ENCODE measurements at regions not wholly inside any gene's neighbourhood (a gene's known extent, or its start where the extent isn't known, plus 50 kb on each side); places are given as distances from the start of the nearest gene placed in this dataset.

- ChIA-PET CTCF (no interaction called here), POLR2A (no interaction called here)
- Histone ChIP-seq H3K9me3 (no peaks in the 10 kb centered on the region), H3K36me3 (ENCODE audit: control insufficient read depth, insufficient read depth, low read length) (no peaks in the 10 kb centered on the region), H3K27me3 (replicated peaks; ENCODE audit: control insufficient read depth, insufficient read depth, low read length) (no peaks in the 10 kb centered on the region), H3K4me3 (ENCODE audit: low read depth, low read length) (no peak overlapping the region), H3K4me1 (no peaks in the 10 kb centered on the region)
- Mint-ChIP-seq H3K27me3 (ENCODE audit: insufficient read depth, unreplicated experiment) (no peaks in the 10 kb centered on the region), H3K36me3 (ENCODE audit: insufficient read depth, unreplicated experiment) (no peaks in the 10 kb centered on the region), H3K9me3 (ENCODE audit: unreplicated experiment) (no peaks in the 10 kb centered on the region), H3K4me1 (ENCODE audit: low read depth, unreplicated experiment) (no peaks in the 10 kb centered on the region), H3K27ac (ENCODE audit: unreplicated experiment) (no peak overlapping the region), H3K4me3 (ENCODE audit: unreplicated experiment) (no peak overlapping the region)
- no peak for DNase-seq
- intact Hi-C loops (cut with micrococcal nuclease; ENCODE audit: unreplicated experiment): loop anchor here (10.0 kb wide), 1 partner anchor 519 kb away; no protein-coding TSS in a partner anchor
- no TSS peak for BruUV-seq (replicated peaks)
- no peak for TF ChIP-seq CTCF (IDR thresholded peaks at IDR 0.05; ENCODE audit: insufficient read depth in 1 of 2, low read depth in 1 of 2, low read length in 1 of 2, severe bottlenecking in 1 of 2, unreplicated experiment in 1 of 2)
These were observed 316.0 kb upstream of the NOVA1 start for GRCh38 chr14:26913786-26914185.

GRCh38 chr14:26917086-26917485 is 319.3 kb upstream of the NOVA1 start:
- Histone ChIP-seq H3K36me3 (ENCODE audit: control insufficient read depth, insufficient read depth, low read length) (no peaks in the 10 kb centered on the region), H3K9me3 (no peaks in the 10 kb centered on the region), H3K4me3 (ENCODE audit: low read depth, low read length) (no peak overlapping the region), H3K27me3 (replicated peaks; ENCODE audit: control insufficient read depth, insufficient read depth, low read length) (no peaks in the 10 kb centered on the region), H3K4me1 (no peaks in the 10 kb centered on the region)
- POLR2A ChIA-PET: no interaction called here
- no peak overlapping the region for H3K27ac Mint-ChIP-seq (ENCODE audit: unreplicated experiment)
- CTCF ChIA-PET: no interaction called here
- BruUV-seq (replicated peaks): no TSS peak
- intact Hi-C loops (cut with micrococcal nuclease; ENCODE audit: unreplicated experiment): loop anchor here (1.0 to 10.0 kb wide), 2 partner anchors 140 to 522 kb away; no protein-coding TSS in a partner anchor
- H3K27me3 Mint-ChIP-seq (ENCODE audit: insufficient read depth, unreplicated experiment): no peaks in the 10 kb centered on the region
- TF ChIP-seq CTCF (IDR thresholded peaks at IDR 0.05; ENCODE audit: insufficient read depth in 1 of 2, low read depth in 1 of 2, low read length in 1 of 2, severe bottlenecking in 1 of 2, unreplicated experiment in 1 of 2): peak in 1 of 2 experiments; percentile 35
- H3K36me3 Mint-ChIP-seq (ENCODE audit: insufficient read depth, unreplicated experiment): no peaks in the 10 kb centered on the region
- no peak overlapping the region for H3K4me3 Mint-ChIP-seq (ENCODE audit: unreplicated experiment)
- no peaks in the 10 kb centered on the region for H3K4me1 Mint-ChIP-seq (ENCODE audit: low read depth, unreplicated experiment)
- peak in 1 of 2 experiments; percentile 5 for DNase-seq
- no peaks in the 10 kb centered on the region for H3K9me3 Mint-ChIP-seq (ENCODE audit: unreplicated experiment)

GRCh38 chr14:26925876-26926584 is 328.2 kb upstream of the NOVA1 start:
- no peak for TF ChIP-seq CTCF (IDR thresholded peaks at IDR 0.05; ENCODE audit: insufficient read depth in 1 of 2, low read depth in 1 of 2, low read length in 1 of 2, severe bottlenecking in 1 of 2, unreplicated experiment in 1 of 2)
- POLR2A ChIA-PET: no interaction called here
- CTCF ChIA-PET: no interaction called here

More at GRCh38 chr14:26925876-26926584, 328.2 kb upstream of the NOVA1 start:
- intact Hi-C loops (cut with micrococcal nuclease; ENCODE audit: unreplicated experiment): no loop called here
- no peak overlapping the region for H3K4me3 Mint-ChIP-seq (ENCODE audit: unreplicated experiment)
- no peaks in the 10 kb centered on the region for H3K36me3 Mint-ChIP-seq (ENCODE audit: insufficient read depth, unreplicated experiment)
- H3K27ac Mint-ChIP-seq (ENCODE audit: unreplicated experiment): no peak overlapping the region
- H3K4me1 ChIP-seq: no peaks in the 10 kb centered on the region
- H3K27me3 ChIP-seq (replicated peaks; ENCODE audit: control insufficient read depth, insufficient read depth, low read length): no peaks in the 10 kb centered on the region
- no peak for DNase-seq
- no peaks in the 10 kb centered on the region for H3K36me3 ChIP-seq (ENCODE audit: control insufficient read depth, insufficient read depth, low read length)
- H3K27me3 Mint-ChIP-seq (ENCODE audit: insufficient read depth, unreplicated experiment): peaks cover 4% of the 10 kb centered on the region
- H3K4me3 ChIP-seq (ENCODE audit: low read depth, low read length): no peak overlapping the region
- H3K9me3 ChIP-seq: no peaks in the 10 kb centered on the region
- no peaks in the 10 kb centered on the region for H3K9me3 Mint-ChIP-seq (ENCODE audit: unreplicated experiment)
- no TSS peak for BruUV-seq (replicated peaks)
- no peaks in the 10 kb centered on the region for H3K4me1 Mint-ChIP-seq (ENCODE audit: low read depth, unreplicated experiment)

Data from Caco-2 (cell line).